Spleen (tissue), 7 donors: ENCODE measurements at regions not wholly inside any gene's neighbourhood (a gene's known extent, or its start where the extent isn't known, plus 50 kb on each side); places are given as distances from the start of the nearest gene placed in this dataset.

ENCODE experiments used
- CTCF ChIP-seq, 11 experiments: fragments of 200-600 bp in 7 of 11; fragments of 450-650 bp in 4 of 11; sonication (generic) in 4 of 11; IDR thresholded peaks in 8 of 11; conservative IDR thresholded peaks in 3 of 11; 1 replicate in 7 of 11; 2 replicates in 4 of 11; pipeline versions ENCODE4 v1.4.0 to v1.8.0; 2016 to 2021; ENCODE audit warnings: antibody characterized with exemption in 11 of 11, inconsistent platforms in 4 of 11, mild to moderate bottlenecking in 1 of 11
- POLR2A ChIP-seq, 3 donors: fragments of 450-650 bp; IDR thresholded peaks; one replicate each; pipeline ENCODE4 v1.5.1; 2017; ENCODE audit warnings: antibody characterized with exemption in 3 of 3, mild to moderate bottlenecking in 1 of 3
- POLR2AphosphoS5 ChIP-seq, 3 donors: sonication (generic); formaldehyde crosslinking; IDR thresholded peaks; one replicate each; pipeline ENCODE4 v1.5.1; 2017; ENCODE audit warnings: antibody characterized with exemption in 3 of 3
- donor health status: DM: no; HTN: no; CAD: no; lungs with moderate emphysema.
- donor health status: DM: no; HTN: no; CAD: no.
- donor health status: DM: no; HTN: no; CAD: no.

DNA sequence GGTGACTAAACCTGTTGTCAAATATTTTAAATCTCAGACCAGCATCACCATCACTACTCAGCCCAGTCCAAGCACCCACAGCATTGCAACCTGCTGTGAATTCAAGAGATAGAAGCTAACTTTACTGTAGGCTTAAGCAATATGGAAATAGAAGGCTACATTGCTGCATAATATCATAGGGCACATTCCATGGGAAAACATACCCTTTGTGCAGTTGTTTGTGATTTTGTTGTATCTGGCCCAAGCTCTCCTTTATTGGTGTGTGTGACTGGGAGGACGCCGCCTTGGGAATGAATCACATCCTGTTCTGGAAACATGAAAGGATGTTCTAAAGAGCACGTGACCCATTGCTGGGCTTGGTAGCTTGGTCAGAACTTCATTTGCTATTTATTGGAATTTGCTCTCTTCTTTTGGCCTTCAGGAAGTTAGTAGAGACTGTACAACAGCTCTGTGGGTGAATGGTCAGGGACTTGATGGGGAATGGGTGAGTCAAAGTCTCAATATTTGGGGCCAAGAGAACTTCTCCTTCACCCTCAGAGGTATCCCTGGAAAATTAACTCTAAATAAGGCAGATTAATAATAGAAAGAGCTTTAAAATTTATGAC is 106.8 kb upstream of the SERPINE2 start:
- TF ChIP-seq POLR2A (IDR thresholded peaks at IDR 0.05): no peak
- no peak for TF ChIP-seq CTCF (IDR thresholded peaks at IDR 0.05 in 8 of 11, conservative IDR thresholded peaks at IDR 0.05 in 3 of 11)
- no peak for TF ChIP-seq POLR2AphosphoS5 (IDR thresholded peaks at IDR 0.05)
